Body of pancreas (tissue), 4 donors: ENCODE measurements at regions not wholly inside any gene's neighbourhood (a gene's known extent, or its start where the extent isn't known, plus 50 kb on each side); places are given as distances from the start of the nearest gene placed in this dataset.

Experiments used
- ATAC-seq: fragments of 150-250 bp; one replicate; pipeline ENCODE4 v1.9.1; 2016
- DNase-seq, 4 donors: peaks; one replicate each; pipeline ENCODE4 v3.0.0-alpha.2; 2019
- H3K27ac ChIP-seq, 4 donors: fragments of 200-600 bp; sonication (generic); 1 replicate in 3 of 4; 2 replicates in 1 of 4; pipeline versions ENCODE4 v1.5.1 to v1.6.1; 2016 to 2019; ENCODE audit warnings: mild to moderate bottlenecking in 1 of 4, mixed read lengths in 1 of 4, moderate library complexity in 1 of 4
- H3K27me3 ChIP-seq, 2 donors: fragments of 200-600 bp; sonication (generic); one replicate each; pipeline ENCODE4 v1.6.0; 2016; ENCODE audit warnings: mild to moderate bottlenecking in 1 of 2
- H3K36me3 ChIP-seq, 2 donors: fragments of 200-600 bp; sonication (generic); replicated peaks in 1 of 2; 2 replicates each; pipeline ENCODE4 v1.5.1; 2016; ENCODE audit warnings: low read depth in 2 of 2; ENCODE audit not compliant: insufficient read depth in 1 of 2
- H3K4me1 ChIP-seq: fragments of 200-600 bp; sonication (generic); one replicate; pipeline ENCODE4 v1.6.0; 2016
- H3K4me3 ChIP-seq, 2 donors: fragments of 200-600 bp; sonication (generic); 1 replicate in 1 of 2; 2 replicates in 1 of 2; pipeline ENCODE4 v1.5.1; 2016 to 2019
- H3K9me3 ChIP-seq, 3 donors: fragments of 200-600 bp; sonication (generic); 1 replicate in 2 of 3; 2 replicates in 1 of 3; pipeline ENCODE4 v1.5.1; 2016
- POLR2A ChIP-seq, 3 donors: fragments of 450-650 bp; IDR thresholded peaks; one replicate each; pipeline ENCODE4 v1.6.1; 2016; ENCODE audit warnings: antibody characterized with exemption in 3 of 3, mild to moderate bottlenecking in 2 of 3
- WGBS, 2 donors: methylation state at CpG; one replicate each; pipeline ENCODE4 v1.1.5; 2017; 5-methylcytosine and 5-hydroxymethylcytosine counted together
- intact Hi-C: fragments of 100-400 bp; cut with DNase I; formaldehyde crosslinking; loops from one replicate; pipeline ENCODE4 v1.15.1; 2023
- TF ChIP-seq, protein P1 (sequence below), 7 experiments: fragments of 450-650 bp in 4 of 7; fragments of 200-600 bp in 3 of 7; sonication (generic) in 3 of 7; IDR thresholded peaks; one replicate each; pipeline ENCODE4 v1.5.1; 2016 to 2019; ENCODE audit warnings: antibody characterized with exemption in 7 of 7

DNA sequence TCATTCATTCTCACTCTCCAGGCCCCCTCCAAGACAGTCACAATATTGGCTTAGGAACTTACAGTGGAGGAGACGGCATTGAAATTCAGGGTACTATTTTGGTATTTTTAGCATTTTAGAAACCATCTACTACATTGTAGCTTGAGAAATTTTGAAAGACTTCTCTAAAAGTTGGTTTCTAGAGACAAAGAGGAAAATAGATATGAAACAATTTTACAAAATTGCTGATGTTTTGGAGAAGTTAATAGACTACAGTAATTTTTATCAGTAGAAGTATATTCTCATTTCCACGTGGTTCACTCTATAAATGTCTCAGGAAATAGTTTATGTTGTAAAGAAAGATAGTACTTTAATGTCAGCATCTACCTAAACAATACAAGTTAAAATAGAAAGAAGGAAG, 63.2 kb upstream of the ZSWIM6 start:
- 59 to 70% methylated on average over 2 of the region's 2 CpGs for WGBS, 2 donors
- ATAC-seq (no peak), DNase-seq (no peak)
- Histone ChIP-seq H3K27me3 (no peaks in the 10 kb centered on the region), H3K36me3 (no peaks in the 10 kb centered on the region), H3K4me3 (no peak overlapping the region), H3K4me1 (peaks cover 9% of the 10 kb centered on the region), H3K9me3 (no peaks in the 10 kb centered on the region), H3K27ac (no peak overlapping the region)
- intact Hi-C loops = no loop called here
- TF ChIP-seq POLR2A (IDR thresholded peaks at IDR 0.05) = no peak
- TF ChIP-seq, protein P1, sequence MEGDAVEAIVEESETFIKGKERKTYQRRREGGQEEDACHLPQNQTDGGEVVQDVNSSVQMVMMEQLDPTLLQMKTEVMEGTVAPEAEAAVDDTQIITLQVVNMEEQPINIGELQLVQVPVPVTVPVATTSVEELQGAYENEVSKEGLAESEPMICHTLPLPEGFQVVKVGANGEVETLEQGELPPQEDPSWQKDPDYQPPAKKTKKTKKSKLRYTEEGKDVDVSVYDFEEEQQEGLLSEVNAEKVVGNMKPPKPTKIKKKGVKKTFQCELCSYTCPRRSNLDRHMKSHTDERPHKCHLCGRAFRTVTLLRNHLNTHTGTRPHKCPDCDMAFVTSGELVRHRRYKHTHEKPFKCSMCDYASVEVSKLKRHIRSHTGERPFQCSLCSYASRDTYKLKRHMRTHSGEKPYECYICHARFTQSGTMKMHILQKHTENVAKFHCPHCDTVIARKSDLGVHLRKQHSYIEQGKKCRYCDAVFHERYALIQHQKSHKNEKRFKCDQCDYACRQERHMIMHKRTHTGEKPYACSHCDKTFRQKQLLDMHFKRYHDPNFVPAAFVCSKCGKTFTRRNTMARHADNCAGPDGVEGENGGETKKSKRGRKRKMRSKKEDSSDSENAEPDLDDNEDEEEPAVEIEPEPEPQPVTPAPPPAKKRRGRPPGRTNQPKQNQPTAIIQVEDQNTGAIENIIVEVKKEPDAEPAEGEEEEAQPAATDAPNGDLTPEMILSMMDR (IDR thresholded peaks at IDR 0.05) = no peak

DNA sequence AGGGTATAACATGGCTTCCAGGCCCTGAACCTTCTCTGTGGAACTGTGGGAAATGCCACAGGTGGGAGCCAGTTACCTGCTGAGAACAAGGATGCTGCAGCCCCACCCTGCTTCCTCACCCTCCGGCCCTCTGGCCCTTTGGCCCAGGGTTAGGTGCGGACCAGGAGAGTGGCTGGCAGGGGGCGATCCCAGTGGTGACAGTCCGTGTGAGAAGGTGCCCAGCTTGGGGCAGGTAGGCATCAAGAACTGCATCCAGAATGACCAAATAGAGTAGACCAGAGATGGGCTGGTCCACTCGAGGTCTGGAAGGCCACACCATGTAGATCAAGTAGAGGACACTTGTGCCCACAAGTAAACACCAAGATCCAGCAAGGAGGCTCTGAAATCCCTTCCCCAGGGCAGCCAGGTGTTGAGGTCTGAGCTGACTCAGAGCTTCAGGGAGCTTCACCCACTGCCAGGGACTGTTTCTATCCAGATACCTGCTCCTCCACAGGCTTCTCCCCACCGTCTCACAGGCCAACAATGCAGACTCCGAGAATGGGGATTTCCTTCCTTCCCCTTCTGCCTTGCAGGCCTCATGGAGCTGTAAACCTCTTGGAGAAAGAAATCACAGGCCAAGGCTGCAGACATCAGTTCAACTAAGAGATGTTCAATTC, 61.4 kb upstream of the ZSWIM6 start:
- no peak for DNase-seq
- Histone ChIP-seq H3K4me1 (peaks cover 17% of the 10 kb centered on the region), H3K9me3 (no peaks in the 10 kb centered on the region), H3K4me3 (no peak overlapping the region), H3K27ac (no peak overlapping the region), H3K36me3 (no peaks in the 10 kb centered on the region), H3K27me3 (no peaks in the 10 kb centered on the region)
- TF ChIP-seq, protein P1 (IDR thresholded peaks at IDR 0.05) = no peak
- no peak for TF ChIP-seq POLR2A (IDR thresholded peaks at IDR 0.05)
- no peak for ATAC-seq
- intact Hi-C loops = no loop called here
- WGBS, 2 donors = 77 to 78% methylated on average over 5 to 7 of the region's 7 CpGs

DNA sequence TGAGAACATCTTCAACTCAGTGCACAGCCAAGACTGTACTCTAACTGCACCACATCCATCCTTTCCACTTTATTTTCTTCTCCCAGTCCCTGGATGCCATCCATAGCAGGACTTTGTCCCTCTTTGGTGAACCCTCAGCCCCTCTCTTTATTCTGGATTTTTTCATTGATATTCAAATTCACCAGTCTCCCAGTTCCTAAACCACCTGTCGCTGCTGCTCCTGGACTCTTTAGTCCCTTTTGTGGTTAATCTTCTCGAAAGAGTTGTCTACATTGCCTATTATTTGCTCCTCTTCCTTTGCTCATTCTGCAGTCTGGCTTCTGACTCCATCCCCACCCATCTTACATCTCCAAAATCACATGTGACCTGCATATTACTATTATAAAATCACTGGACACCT, 59.4 kb upstream of the ZSWIM6 start:
- TF ChIP-seq, protein P1 (IDR thresholded peaks at IDR 0.05) = no peak
- TF ChIP-seq POLR2A (IDR thresholded peaks at IDR 0.05) = no peak
- 90 to 91% methylated on average over 2 of the region's 2 CpGs for WGBS, 2 donors
- Histone ChIP-seq H3K27me3 (no peaks in the 10 kb centered on the region), H3K9me3 (no peaks in the 10 kb centered on the region), H3K27ac (no peak overlapping the region), H3K4me3 (no peak overlapping the region), H3K4me1 (peaks cover 17% of the 10 kb centered on the region), H3K36me3 (no peaks in the 10 kb centered on the region)
- ATAC-seq (no peak), DNase-seq (no peak)
- intact Hi-C loops = no loop called here

DNA sequence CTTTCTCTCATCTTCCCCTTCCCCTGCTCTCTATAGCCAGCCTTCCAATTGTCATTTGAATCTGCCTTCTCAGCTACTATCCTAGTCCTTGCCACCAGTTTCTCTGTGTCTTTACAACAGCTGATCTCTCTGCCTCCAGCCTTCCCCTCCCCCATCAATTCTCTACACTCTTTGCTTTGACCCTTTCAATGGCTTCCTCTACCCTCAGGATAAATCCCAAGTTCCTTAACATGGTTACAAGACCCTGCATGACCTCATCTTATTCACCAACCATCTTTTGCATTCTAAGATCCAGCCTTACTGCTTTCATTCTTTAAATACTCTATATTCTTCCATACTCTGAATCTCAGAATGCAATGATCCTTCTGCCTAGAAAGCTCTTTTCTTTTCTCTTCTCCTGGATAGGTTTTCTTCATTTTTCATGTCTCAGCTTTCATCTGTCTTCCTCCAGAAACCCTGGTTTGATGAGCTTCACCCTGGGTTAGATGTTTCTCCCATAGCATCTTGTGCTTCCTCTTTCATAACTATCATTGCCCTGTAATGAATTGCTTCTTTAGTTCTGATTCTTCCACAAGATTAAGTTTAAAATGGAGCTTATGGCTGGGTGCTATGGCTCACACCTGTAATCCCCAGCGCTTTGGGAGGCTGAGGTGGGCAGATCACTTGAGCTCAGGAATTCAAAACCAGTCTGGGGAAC, 58.6 kb upstream of the ZSWIM6 start:
- H3K9me3 ChIP-seq = no peaks in the 10 kb centered on the region

More for the DNA sequence above, 58.6 kb upstream of the ZSWIM6 start:
- no peak for DNase-seq
- Histone ChIP-seq H3K4me3 (no peak overlapping the region), H3K27ac (no peak overlapping the region), H3K27me3 (no peaks in the 10 kb centered on the region), H3K4me1 (peaks cover 17% of the 10 kb centered on the region), H3K36me3 (no peaks in the 10 kb centered on the region)
- TF ChIP-seq POLR2A (IDR thresholded peaks at IDR 0.05) = no peak
- TF ChIP-seq, protein P1 (IDR thresholded peaks at IDR 0.05) = no peak
- no peak for ATAC-seq
- intact Hi-C loops = no loop called here
- 93 to 100% methylated on average over 1 of the region's 1 CpG for WGBS, 2 donors
